Hepatocyte (in vitro differentiated cells): ENCODE measurements at regions not wholly inside any gene's neighbourhood (a gene's known extent, or its start where the extent isn't known, plus 50 kb on each side); places are given as distances from the start of the nearest gene placed in this dataset.

ENCODE experiments used
- DNase-seq: peaks from one replicate; pipeline ENCODE4 v3.0.0-alpha.2; 2016; ENCODE audit warnings: low spot score
- H2AFZ ChIP-seq: fragments of 200-600 bp; sonication (generic); 2 replicates; pipeline ENCODE4 v1.6.0; 2016; ENCODE audit warnings: antibody characterized with exemption, mild to moderate bottlenecking
- H3K27ac ChIP-seq: fragments of 200-600 bp; sonication (generic); 2 replicates; pipeline ENCODE4 v1.5.1; 2016; ENCODE audit warnings: mild to moderate bottlenecking
- H3K27me3 ChIP-seq: fragments of 200-600 bp; sonication (generic); 2 replicates; pipeline ENCODE4 v1.6.1; 2016
- H3K36me3 ChIP-seq: fragments of 200-600 bp; sonication (generic); replicated peaks from 2 replicates; pipeline ENCODE4 v1.5.1; 2016; ENCODE audit warnings: low read depth; ENCODE audit not compliant: insufficient read depth
- H3K4me1 ChIP-seq: fragments of 200-600 bp; sonication (generic); 2 replicates; pipeline ENCODE4 v1.5.1; 2016; ENCODE audit warnings: mild to moderate bottlenecking, moderate library complexity; ENCODE audit not compliant: insufficient read depth
- H3K4me2 ChIP-seq: fragments of 200-600 bp; sonication (generic); 2 replicates; pipeline ENCODE4 v1.6.0; 2016
- H3K4me3 ChIP-seq: fragments of 200-600 bp; sonication (generic); 2 replicates; pipeline ENCODE4 v1.5.1; 2016; ENCODE audit warnings: mild to moderate bottlenecking
- H3K79me2 ChIP-seq: fragments of 200-600 bp; sonication (generic); 2 replicates; pipeline ENCODE4 v1.6.0; 2017; ENCODE audit warnings: mild to moderate bottlenecking
- H3K9me2 ChIP-seq: fragments of 200-600 bp; sonication (generic); replicated peaks from 2 replicates; pipeline ENCODE4 v1.6.0; 2017; ENCODE audit warnings: mild to moderate bottlenecking; ENCODE audit not compliant: insufficient read depth
- H3K9me3 ChIP-seq: fragments of 200-600 bp; sonication (generic); 2 replicates; pipeline ENCODE4 v1.5.1; 2016; ENCODE audit warnings: low read depth, mild to moderate bottlenecking
- H4K20me1 ChIP-seq: fragments of 200-600 bp; sonication (generic); 2 replicates; pipeline ENCODE4 v1.6.0; 2016; ENCODE audit warnings: mild to moderate bottlenecking; ENCODE audit not compliant: insufficient read depth, poor library complexity, severe bottlenecking
- CTCF ChIP-seq: fragments of 200-600 bp; sonication (generic); IDR thresholded peaks from 2 replicates; pipeline ENCODE4 v1.5.1; 2016; ENCODE audit warnings: antibody characterized with exemption, mild to moderate bottlenecking; ENCODE audit not compliant: poor library complexity
- EZH2 ChIP-seq: fragments of 200-600 bp; sonication (generic); IDR thresholded peaks from 2 replicates; pipeline ENCODE4 v1.6.1; 2016; ENCODE audit warnings: antibody characterized with exemption, mild to moderate bottlenecking, borderline replicate concordance
- EZH2phosphoT487 ChIP-seq: fragments of 200-600 bp; sonication (generic); IDR thresholded peaks from one replicate; pipeline ENCODE4 v1.6.1; 2018; ENCODE audit warnings: antibody characterized with exemption, mild to moderate bottlenecking, low read depth, moderate library complexity; ENCODE audit not compliant: unreplicated experiment, severe bottlenecking
- WGBS: methylation state at CpG from one replicate; pipeline ENCODE4 v1.1.6; 2016; ENCODE audit warnings: low lambda C conversion rate; ENCODE audit errors: missing lambda C conversion rate; 5-methylcytosine and 5-hydroxymethylcytosine counted together

DNA sequence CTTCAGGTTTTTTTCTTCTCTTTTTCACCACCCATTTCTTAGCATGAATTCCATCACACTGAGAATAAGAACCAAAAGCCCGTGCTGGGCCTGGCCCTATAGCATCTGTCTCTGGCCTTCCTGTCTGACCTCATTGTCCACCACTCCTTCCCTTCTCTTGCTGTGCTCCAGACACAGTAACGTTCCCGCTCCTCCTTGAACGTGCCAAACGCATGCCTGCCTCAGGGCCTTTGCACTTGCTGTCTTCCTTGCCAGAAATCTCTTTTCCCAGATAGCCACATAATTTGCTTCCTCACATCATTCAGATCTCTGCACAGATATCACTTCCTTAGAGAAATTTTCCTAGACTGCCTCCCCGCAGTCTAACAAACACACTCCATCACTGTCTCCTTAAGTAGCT, 119.6 kb upstream of the CPSF6 start:
- DNase-seq, result no peak
- Histone ChIP-seq H3K4me3 (no peak overlapping the region), H2AFZ (no peak overlapping the region), H3K79me2 (no peaks in the 10 kb centered on the region), H3K27me3 (no peaks in the 10 kb centered on the region), H3K4me1 (no peaks in the 10 kb centered on the region), H4K20me1 (no peaks in the 10 kb centered on the region), H3K4me2 (no peak overlapping the region), H3K36me3 (no peaks in the 10 kb centered on the region), H3K27ac (no peak overlapping the region), H3K9me3 (no peaks in the 10 kb centered on the region), H3K9me2 (no peaks in the 10 kb centered on the region)
- TF ChIP-seq EZH2, result no peak
- TF ChIP-seq CTCF, result no peak
- no peak for TF ChIP-seq EZH2phosphoT487
- WGBS, result 88% methylated on average over 6 of the region's 6 CpGs

GRCh38 chr12:69120354-69120753, 119.0 kb upstream of the CPSF6 start:
- no peak for DNase-seq
- Histone ChIP-seq H3K27ac (no peak overlapping the region), H3K79me2 (no peaks in the 10 kb centered on the region), H3K9me3 (no peaks in the 10 kb centered on the region), H3K4me2 (no peak overlapping the region), H3K27me3 (no peaks in the 10 kb centered on the region), H3K4me1 (no peaks in the 10 kb centered on the region), H2AFZ (no peak overlapping the region), H3K36me3 (no peaks in the 10 kb centered on the region), H4K20me1 (no peaks in the 10 kb centered on the region), H3K4me3 (no peak overlapping the region), H3K9me2 (no peaks in the 10 kb centered on the region)
- WGBS, result 59% methylated on average over 5 of the region's 5 CpGs
- TF ChIP-seq CTCF (no peak), EZH2phosphoT487 (no peak), EZH2 (no peak)

- H4K20me1 ChIP-seq, result no peaks in the 10 kb centered on the region
- WGBS, result 97% methylated on average over 3 of the region's 3 CpGs
- H3K4me2 ChIP-seq, result no peak overlapping the region
- H3K4me1 ChIP-seq, result no peaks in the 10 kb centered on the region
- H3K4me3 ChIP-seq, result no peak overlapping the region
- no peaks in the 10 kb centered on the region for H3K79me2 ChIP-seq
- DNase-seq, result no peak
- TF ChIP-seq EZH2, result no peak
- TF ChIP-seq CTCF, result no peak
- no peak for TF ChIP-seq EZH2phosphoT487
- no peaks in the 10 kb centered on the region for H3K27me3 ChIP-seq
- H3K27ac ChIP-seq, result peak overlapping the region; percentile 14
- H2AFZ ChIP-seq, result no peak overlapping the region
- H3K9me2 ChIP-seq, result no peaks in the 10 kb centered on the region
- no peaks in the 10 kb centered on the region for H3K9me3 ChIP-seq
- no peaks in the 10 kb centered on the region for H3K36me3 ChIP-seq
Observed at GRCh38 chr12:69123311-69123710, 116.1 kb upstream of the CPSF6 start.
